HCT116 (cell line): ENCODE measurements at regions not wholly inside any gene's neighbourhood (a gene's known extent, or its start where the extent isn't known, plus 50 kb on each side); places are given as distances from the start of the nearest gene placed in this dataset.

Experiments
- ATAC-seq: fragments of 200-7000 bp; cut with Tn5 transposase; 2 replicates; pipeline ENCODE4 v1.9.1; 2020; ENCODE audit warnings: mild to moderate bottlenecking, moderate library complexity
- BruUV-seq: library from RNA; stranded (reverse); fragments of 400-500 nt; replicated peaks from 2 replicates; lab custom pipeline; 2021; lab: Mats Ljungman, UMichigan
- CTCF ChIA-PET: fragments of 300-600 bp; sonication (Branson Sonifier 250); formaldehyde crosslinking; loops from one replicate; lab custom pipeline; 2021; ENCODE audit warnings: antibody characterized with exemption; lab: Charles Lee
- POLR2A ChIA-PET: fragments of 300-600, 350-600 bp; sonication (Branson Sonifier 250); formaldehyde crosslinking; loops from one replicate; lab custom pipeline; 2021; ENCODE audit warnings: antibody characterized with exemption; lab: Charles Lee
- RAD21 ChIA-PET, 2 experiments: fragments of 300-600 bp; sonication (Branson Sonifier 250); formaldehyde crosslinking; loops; one replicate each; lab custom pipeline; 2023; ENCODE audit warnings: low total read pairs in 2 of 2; ENCODE audit not compliant: uncharacterized antibody in 2 of 2, unreplicated experiment in 2 of 2, low non-redundant PET in 1 of 2; lab: Charles Lee
- DNase-seq: peaks from one replicate; pipeline ENCODE4 v3.0.0-alpha.2; 2010; ENCODE audit warnings: low read depth, low spot score
- H2AFZ ChIP-seq: fragments of 200-600 bp; shearing (Covaris generic), sonication (generic); 2 replicates; pipeline ENCODE4 v1.6.1; 2017; ENCODE audit warnings: low read depth, mixed run types, mixed read lengths, antibody characterized with exemption, low read length; ENCODE audit not compliant: poor library complexity, severe bottlenecking
- H3K27ac ChIP-seq: 2 replicates; pipeline ENCODE4 v1.5.1; 2012; ENCODE audit warnings: low read depth, low read length
- H3K27me3 ChIP-seq: fragments of 200-600 bp; sonication (generic); 2 replicates; pipeline ENCODE4 v1.6.1; 2016; ENCODE audit warnings: mixed run types, low read length, mixed read lengths; ENCODE audit not compliant: insufficient read depth
- H3K36me3 ChIP-seq, 2 experiments: fragments of 200-500 bp in 1 of 2; fragments of 200-600 bp in 1 of 2; sonication (Bioruptor generic) in 1 of 2; sonication (generic) in 1 of 2; 2 replicates each; pipeline versions ENCODE4 v1.5.1 to v1.6.1; 2014 to 2016; ENCODE audit warnings: low read length in 2 of 2, inconsistent platforms in 1 of 2, mixed read lengths in 1 of 2, mixed run types in 1 of 2; ENCODE audit not compliant: insufficient read depth in 2 of 2, control insufficient read depth in 1 of 2
- H3K4me1 ChIP-seq, 2 experiments: fragments of 200-600 bp in 1 of 2; sonication (generic) in 1 of 2; 2 replicates each; pipeline versions ENCODE4 v1.5.1 to v1.6.1; 2012 to 2017; ENCODE audit warnings: low read length in 2 of 2, inconsistent platforms in 1 of 2, mild to moderate bottlenecking in 1 of 2, mixed read lengths in 1 of 2, mixed run types in 1 of 2, moderate library complexity in 1 of 2; ENCODE audit not compliant: insufficient read depth in 2 of 2, control insufficient read depth in 1 of 2
- H3K4me2 ChIP-seq: fragments of 200-600 bp; sonication (generic); 2 replicates; pipeline ENCODE4 v1.6.1; 2017; ENCODE audit warnings: mixed run types, low read length, mixed read lengths
- H3K4me3 ChIP-seq, 2 experiments: fragments of 200-600 bp in 1 of 2; sonication (generic) in 1 of 2; replicated peaks in 1 of 2; 2 replicates each; pipeline ENCODE4 v1.5.1; 2011 to 2016; ENCODE audit warnings: low read length in 2 of 2, control low read depth in 1 of 2, low read depth in 1 of 2, mild to moderate bottlenecking in 1 of 2, mixed read lengths in 1 of 2, mixed run types in 1 of 2
- H3K79me2 ChIP-seq: fragments of 200-600 bp; sonication (generic); 2 replicates; pipeline ENCODE4 v1.6.1; 2017; ENCODE audit warnings: mild to moderate bottlenecking, mixed run types, low read length, moderate library complexity, mixed read lengths; ENCODE audit not compliant: insufficient read depth
- H3K9ac ChIP-seq: fragments of 200-600 bp; sonication (generic); 2 replicates; pipeline ENCODE4 v1.6.1; 2016; ENCODE audit warnings: low read length, mixed read lengths
- H3K9me2 ChIP-seq: fragments of 200-600 bp; sonication (generic), shearing (Covaris generic); 2 replicates; pipeline ENCODE4 v1.6.1; 2017; ENCODE audit warnings: mixed run types, mild to moderate bottlenecking, moderate library complexity; ENCODE audit not compliant: insufficient read depth
- H3K9me3 ChIP-seq, 2 experiments: fragments of 200-500 bp in 1 of 2; fragments of 200-600 bp in 1 of 2; sonication (Bioruptor generic) in 1 of 2; sonication (generic) in 1 of 2; 2 replicates each; pipeline ENCODE4 v1.6.1; 2014 to 2017; ENCODE audit warnings: low read length in 2 of 2, mixed read lengths in 2 of 2, inconsistent platforms in 1 of 2, low read depth in 1 of 2, mild to moderate bottlenecking in 1 of 2, mixed run types in 1 of 2, moderate library complexity in 1 of 2; ENCODE audit not compliant: control insufficient read depth in 1 of 2, insufficient read depth in 1 of 2
- H4K20me1 ChIP-seq: fragments of 200-600 bp; sonication (generic), shearing (Covaris generic); 2 replicates; pipeline ENCODE4 v1.6.1; 2017; ENCODE audit warnings: mixed run types, mild to moderate bottlenecking, moderate library complexity; ENCODE audit not compliant: insufficient read depth
- ATF3 ChIP-seq: IDR thresholded peaks from 2 replicates; pipeline ENCODE4 v1.6.1; 2012
- CBX3 ChIP-seq: IDR thresholded peaks from 2 replicates; pipeline ENCODE4 v1.6.1; 2012; ENCODE audit warnings: low read depth
- CEBPB ChIP-seq: IDR thresholded peaks from 2 replicates; pipeline ENCODE4 v1.6.1; 2012; ENCODE audit warnings: low read depth
- CTCF ChIP-seq, 3 experiments: fragments of 200-600 bp in 1 of 3; sonication (generic) in 1 of 3; IDR thresholded peaks in 2 of 3; conservative IDR thresholded peaks in 1 of 3; 2 replicates each; pipeline ENCODE4 v1.5.1; 2012 to 2017; ENCODE audit warnings: low read depth in 2 of 3, low read length in 2 of 3, antibody characterized with exemption in 1 of 3, borderline replicate concordance in 1 of 3, control low read depth in 1 of 3, mild to moderate bottlenecking in 1 of 3, mixed read lengths in 1 of 3, mixed run types in 1 of 3, moderate library complexity in 1 of 3; ENCODE audit not compliant: insufficient read depth in 1 of 3
- EZH2phosphoT487 ChIP-seq: fragments of 200-600 bp; IDR thresholded peaks from 2 replicates; pipeline ENCODE4 v1.6.1; 2018; ENCODE audit warnings: antibody characterized with exemption, borderline replicate concordance
- MAX ChIP-seq: IDR thresholded peaks from 2 replicates; pipeline ENCODE4 v1.6.1; 2012
- POLR2A ChIP-seq: IDR thresholded peaks from 2 replicates; pipeline ENCODE4 v1.7.0; 2011; ENCODE audit warnings: borderline replicate concordance; ENCODE audit not compliant: insufficient read depth, insufficient read length; ENCODE audit errors: extremely low read depth
- POLR2AphosphoS5 ChIP-seq: IDR thresholded peaks from 2 replicates; pipeline ENCODE4 v1.6.1; 2011; ENCODE audit warnings: mild to moderate bottlenecking, low read depth, low read length, moderate library complexity
- RAD21 ChIP-seq: IDR thresholded peaks from 2 replicates; pipeline ENCODE4 v1.6.1; 2012; ENCODE audit warnings: low read depth, mild to moderate bottlenecking
- REST ChIP-seq: IDR thresholded peaks from 2 replicates; pipeline ENCODE4 v1.6.1; 2012; ENCODE audit warnings: low read depth
- SRF ChIP-seq: IDR thresholded peaks from 2 replicates; pipeline ENCODE4 v1.6.1; 2012; ENCODE audit warnings: low read depth
- YY1 ChIP-seq: IDR thresholded peaks from 2 replicates; pipeline ENCODE4 v1.6.1; 2011; ENCODE audit warnings: low read length, low read depth, moderate library complexity, mild to moderate bottlenecking; ENCODE audit not compliant: insufficient replicate concordance; ENCODE audit errors: extremely low read depth
- ZNF274 ChIP-seq: fragments of 200-500 bp; sonication (Bioruptor generic); IDR thresholded peaks from 2 replicates; pipeline ENCODE4 v1.6.1; 2014; ENCODE audit warnings: mild to moderate bottlenecking, low read depth, low read length, inconsistent platforms
- intact Hi-C: fragments of 100-400 bp; cut with micrococcal nuclease; formaldehyde crosslinking; loops from 2 replicates; pipeline ENCODE4 v1.10.0; 2022

GRCh38 chr6:45822246-45822812, 193.3 kb downstream of the CLIC5 start:
- ChIA-PET POLR2A (no interaction called here), RAD21 (no interaction called here), CTCF (no interaction called here)
- DNase-seq (no peak), ATAC-seq (no peak)
- H3K79me2 ChIP-seq = no peaks in the 10 kb centered on the region
- H4K20me1 ChIP-seq = no peaks in the 10 kb centered on the region
- no peaks in the 10 kb centered on the region for H3K9me3 ChIP-seq
- no peaks in the 10 kb centered on the region; the same call in 1 of the 2 replicates for H3K27me3 ChIP-seq
- H3K4me3 ChIP-seq = no peak overlapping the region
- no peak overlapping the region for H2AFZ ChIP-seq
- no peak overlapping the region for H3K27ac ChIP-seq
- H3K4me1 ChIP-seq = no peaks in the 10 kb centered on the region
- no peak for TF ChIP-seq SRF
- TF ChIP-seq CEBPB = no peak
- TF ChIP-seq POLR2A = no peak
- TF ChIP-seq EZH2phosphoT487 = no peak
- H3K9ac ChIP-seq = no peak overlapping the region
- no peaks in the 10 kb centered on the region for H3K9me2 ChIP-seq
- intact Hi-C loops = no loop called here
- H3K4me2 ChIP-seq = no peak overlapping the region
- no TSS peak for BruUV-seq
- H3K36me3 ChIP-seq = no peaks in the 10 kb centered on the region

GRCh38 chr6:45818655-45819054, 197.0 kb downstream of the CLIC5 start:
- H3K27me3 ChIP-seq = no peaks in the 10 kb centered on the region
- no peaks in the 10 kb centered on the region for H3K79me2 ChIP-seq
- no peak for ATAC-seq
- DNase-seq = no peak
- no peaks in the 10 kb centered on the region for H3K9me3 ChIP-seq
- H3K36me3 ChIP-seq = no peaks in the 10 kb centered on the region
- H3K4me1 ChIP-seq = no peaks in the 10 kb centered on the region
- H3K9ac ChIP-seq = no peak overlapping the region
- CTCF ChIA-PET = no interaction called here
- no peak overlapping the region for H3K4me2 ChIP-seq
- H3K9me2 ChIP-seq = no peaks in the 10 kb centered on the region
- no TSS peak for BruUV-seq
- POLR2A ChIA-PET = no interaction called here
- TF ChIP-seq POLR2AphosphoS5 = no peak
- no peak for TF ChIP-seq CBX3
- TF ChIP-seq YY1 = no peak
- TF ChIP-seq CTCF (IDR thresholded peaks at IDR 0.05 in 2 of 3, conservative IDR thresholded peaks at IDR 0.05 in 1 of 3; ENCODE audit: borderline replicate concordance in 1 of 3, insufficient read depth in 1 of 3, low read depth in 2 of 3, low read length in 2 of 3) = no peak
- TF ChIP-seq SRF = no peak
- no peak for TF ChIP-seq REST
- no peak for TF ChIP-seq RAD21
- TF ChIP-seq MAX = no peak
- no peak for TF ChIP-seq CEBPB
- TF ChIP-seq ATF3 = no peak
- TF ChIP-seq EZH2phosphoT487 = no peak
- TF ChIP-seq ZNF274 = no peak
- H3K4me3 ChIP-seq = no peak overlapping the region
- intact Hi-C loops = no loop called here
- no peak overlapping the region for H3K27ac ChIP-seq
- RAD21 ChIA-PET = no interaction called here
- no peaks in the 10 kb centered on the region for H4K20me1 ChIP-seq
- no peak overlapping the region for H2AFZ ChIP-seq
